GM23248 (cell line): ENCODE measurements at regions not wholly inside any gene's neighbourhood (a gene's known extent, or its start where the extent isn't known, plus 50 kb on each side); places are given as distances from the start of the nearest gene placed in this dataset.

Source experiments
- DNase-seq: peaks from one replicate; pipeline ENCODE4 v3.0.0-alpha.2; 2015
- H2AFZ ChIP-seq: fragments of 200-600 bp; sonication (generic); 2 replicates; pipeline ENCODE4 v1.6.1; 2016; ENCODE audit warnings: antibody characterized with exemption
- H3F3A ChIP-seq: fragments of 200-600 bp; sonication (generic); 2 replicates; pipeline ENCODE4 v1.6.1; 2016; ENCODE audit warnings: mild to moderate bottlenecking, antibody characterized with exemption, mixed run types; ENCODE audit not compliant: insufficient read depth
- H3K27ac ChIP-seq: fragments of 200-600 bp; sonication (generic); 2 replicates; pipeline ENCODE4 v1.5.1; 2016; ENCODE audit warnings: mild to moderate bottlenecking
- H3K27me3 ChIP-seq: fragments of 200-600 bp; sonication (generic); replicated peaks from 2 replicates; pipeline ENCODE4 v1.6.1; 2016; ENCODE audit warnings: mild to moderate bottlenecking; ENCODE audit not compliant: insufficient read depth
- H3K36me3 ChIP-seq: fragments of 200-600 bp; sonication (generic); 2 replicates; pipeline ENCODE4 v1.6.1; 2016; ENCODE audit warnings: low read depth, mild to moderate bottlenecking
- H3K4me1 ChIP-seq: fragments of 200-600 bp; sonication (generic); 2 replicates; pipeline ENCODE4 v1.6.1; 2016; ENCODE audit warnings: mild to moderate bottlenecking; ENCODE audit not compliant: insufficient read depth
- H3K4me2 ChIP-seq: fragments of 200-600 bp; sonication (generic); one replicate; pipeline ENCODE4 v1.6.1; 2016; ENCODE audit warnings: mild to moderate bottlenecking; ENCODE audit not compliant: unreplicated experiment
- H3K4me3 ChIP-seq: fragments of 200-600 bp; sonication (generic); 2 replicates; pipeline ENCODE4 v1.5.1; 2016; ENCODE audit warnings: mild to moderate bottlenecking
- H3K79me2 ChIP-seq: fragments of 200-600 bp; sonication (generic); 2 replicates; pipeline ENCODE4 v1.6.1; 2016; ENCODE audit warnings: mild to moderate bottlenecking; ENCODE audit not compliant: insufficient read depth
- H3K9ac ChIP-seq: fragments of 200-600 bp; sonication (generic); 2 replicates; pipeline ENCODE4 v1.6.1; 2016; ENCODE audit warnings: mild to moderate bottlenecking
- H3K9me2 ChIP-seq: fragments of 200-600 bp; sonication (generic); 2 replicates; pipeline ENCODE4 v1.6.1; 2016; ENCODE audit warnings: mixed run types, mild to moderate bottlenecking, moderate library complexity; ENCODE audit not compliant: insufficient read depth
- H3K9me3 ChIP-seq: fragments of 200-600 bp; sonication (generic); one replicate; pipeline ENCODE4 v1.6.1; 2017; ENCODE audit warnings: low read depth
- H4K20me1 ChIP-seq: fragments of 200-600 bp; sonication (generic); 2 replicates; pipeline ENCODE4 v1.6.0; 2016; ENCODE audit not compliant: insufficient read depth
- EZH2 ChIP-seq: fragments of 200-600 bp; sonication (generic); IDR thresholded peaks from 2 replicates; pipeline ENCODE4 v1.6.1; 2018; ENCODE audit warnings: antibody characterized with exemption, mild to moderate bottlenecking; ENCODE audit not compliant: insufficient read depth, poor library complexity, severe bottlenecking
- EZH2phosphoT487 ChIP-seq: fragments of 200-600 bp; sonication (generic); IDR thresholded peaks from 2 replicates; pipeline ENCODE4 v1.6.1; 2018; ENCODE audit warnings: antibody characterized with exemption, moderate library complexity, mild to moderate bottlenecking, low read depth; ENCODE audit not compliant: insufficient read depth
- WGBS, 2 experiments: methylation state at CpG; one replicate each; pipeline ENCODE4 v1.1.6; 2015 to 2017; ENCODE audit warnings: low lambda C conversion rate in 2 of 2, low coverage in 1 of 2; ENCODE audit errors: missing lambda C conversion rate in 2 of 2; 5-methylcytosine and 5-hydroxymethylcytosine counted together
- in situ Hi-C: fragments of 300-500 bp; cut with MboI; formaldehyde crosslinking; loops from 2 replicates; pipeline ENCODE4 v1.15.0; 2020

DNA sequence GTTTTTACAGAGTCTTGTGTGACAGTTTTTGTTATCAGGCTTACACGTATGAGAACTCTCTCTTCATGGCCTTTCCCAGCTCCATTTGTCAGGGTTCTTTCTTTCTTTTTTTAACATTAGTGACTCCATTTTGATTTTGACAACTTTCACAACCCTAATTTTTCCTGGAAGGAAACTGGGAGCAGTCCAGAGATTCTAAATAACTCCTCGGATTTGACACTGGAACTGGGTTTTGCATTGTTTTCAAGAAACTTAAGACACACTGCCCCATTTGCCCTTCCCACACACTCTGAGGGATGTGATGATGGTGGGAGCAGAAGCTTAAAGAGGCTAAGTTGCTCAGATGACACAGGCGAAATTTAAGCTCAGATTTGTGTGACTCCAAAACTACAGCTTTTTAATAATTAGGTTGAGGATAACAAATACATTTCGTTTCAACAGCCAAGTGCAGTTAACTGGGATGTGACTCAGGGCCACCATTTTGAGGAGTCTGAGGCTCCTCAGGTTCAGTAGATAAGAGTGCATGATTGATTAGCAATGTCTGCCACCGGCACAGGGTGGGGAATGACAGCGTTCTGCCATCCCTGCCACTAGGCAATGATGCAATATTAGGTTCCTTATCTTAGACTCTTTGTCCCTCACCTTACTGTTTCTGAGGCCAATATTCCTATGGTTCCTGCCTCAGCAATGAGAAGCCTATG is 95.1 kb upstream of the ATP1A1 start:
- peaks cover 9% of the 10 kb centered on the region; the same call in 1 of the 2 replicates for H3K27me3 ChIP-seq
- no peaks in the 10 kb centered on the region for H3K79me2 ChIP-seq
- H3K4me1 ChIP-seq, result no peaks in the 10 kb centered on the region
- H2AFZ ChIP-seq, result no peak overlapping the region
- no peak for DNase-seq
- H4K20me1 ChIP-seq, result no peaks in the 10 kb centered on the region
- no peak for TF ChIP-seq EZH2
- no peak for TF ChIP-seq EZH2phosphoT487
- H3K9me3 ChIP-seq, result no peaks in the 10 kb centered on the region
- no peak overlapping the region for H3K9ac ChIP-seq
- no peaks in the 10 kb centered on the region for H3K9me2 ChIP-seq
- H3K4me2 ChIP-seq, result no peak overlapping the region
- no peaks in the 10 kb centered on the region for H3K36me3 ChIP-seq
- no peaks in the 10 kb centered on the region for H3F3A ChIP-seq
- WGBS, 2 experiments, result 51 to 54% methylated on average over 6 of the region's 6 CpGs
- H3K4me3 ChIP-seq, result no peak overlapping the region
- in situ Hi-C loops, result no loop called here
- no peak overlapping the region for H3K27ac ChIP-seq

DNA sequence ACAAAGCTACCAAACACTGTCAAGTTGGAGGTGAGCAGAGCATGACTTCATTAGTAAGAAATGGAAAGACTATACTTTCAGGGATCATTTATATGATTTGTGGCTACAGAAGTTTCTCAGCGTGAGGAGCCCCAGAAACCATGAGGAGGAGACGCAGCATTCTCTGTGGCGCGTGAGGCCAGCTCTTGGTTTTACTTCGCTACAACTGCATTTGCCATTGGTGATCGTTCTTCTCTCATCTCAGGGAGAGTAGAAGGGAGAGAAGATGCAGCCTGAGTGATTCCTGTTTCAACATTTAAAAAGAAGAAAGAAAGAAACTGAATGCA is 94.5 kb upstream of the ATP1A1 start:
- H3K27me3 ChIP-seq, result peaks cover 9% of the 10 kb centered on the region; the same call in 1 of the 2 replicates
- no peaks in the 10 kb centered on the region for H3K4me1 ChIP-seq
- WGBS, 2 experiments, result 66 to 72% methylated on average over 6 of the region's 6 CpGs
- no peaks in the 10 kb centered on the region for H3K36me3 ChIP-seq
- no peak overlapping the region for H3K4me2 ChIP-seq
- H3K9me3 ChIP-seq, result no peaks in the 10 kb centered on the region
- DNase-seq, result no peak
- no peak overlapping the region for H3K9ac ChIP-seq
- TF ChIP-seq EZH2 (no peak), EZH2phosphoT487 (no peak)
- in situ Hi-C loops, result no loop called here
- no peak overlapping the region; the same call in 1 of the 2 replicates for H2AFZ ChIP-seq
- H3K9me2 ChIP-seq, result no peaks in the 10 kb centered on the region
- H3F3A ChIP-seq, result no peaks in the 10 kb centered on the region
- no peaks in the 10 kb centered on the region for H4K20me1 ChIP-seq
- no peak overlapping the region for H3K4me3 ChIP-seq
- no peaks in the 10 kb centered on the region for H3K79me2 ChIP-seq
- H3K27ac ChIP-seq, result no peak overlapping the region

DNA sequence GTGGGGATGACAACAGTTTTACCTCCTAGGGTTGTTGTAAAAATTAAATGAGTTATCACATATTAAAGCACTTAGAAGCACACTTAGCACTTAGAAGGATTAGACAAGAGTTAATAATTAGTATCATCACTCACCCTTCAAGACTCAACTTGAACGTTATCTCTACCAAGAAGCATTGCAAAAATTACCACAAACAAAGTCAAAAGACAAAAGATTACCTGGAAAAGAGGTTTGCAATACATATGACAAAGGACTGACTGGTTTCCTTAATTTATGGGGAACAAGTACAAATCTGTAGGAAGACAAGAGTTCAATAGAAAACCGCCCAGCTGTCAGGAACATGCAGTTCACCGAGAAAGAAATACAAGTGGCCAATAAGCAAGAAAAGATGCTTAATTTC is 93.3 kb upstream of the ATP1A1 start:
- H3K27ac ChIP-seq, result no peak overlapping the region
- no peaks in the 10 kb centered on the region for H3K36me3 ChIP-seq
- no peaks in the 10 kb centered on the region for H3F3A ChIP-seq
- WGBS, 2 experiments, result 46 to 67% methylated on average over 3 of the region's 3 CpGs
- no peaks in the 10 kb centered on the region for H3K79me2 ChIP-seq
- H4K20me1 ChIP-seq, result no peaks in the 10 kb centered on the region
- no peaks in the 10 kb centered on the region for H3K9me3 ChIP-seq
- TF ChIP-seq EZH2, result no peak
- TF ChIP-seq EZH2phosphoT487, result no peak
- in situ Hi-C loops, result no loop called here
- no peak overlapping the region for H2AFZ ChIP-seq
- H3K27me3 ChIP-seq, result peaks cover 9% of the 10 kb centered on the region; the same call in 1 of the 2 replicates
- no peaks in the 10 kb centered on the region for H3K4me1 ChIP-seq
- H3K4me2 ChIP-seq, result no peak overlapping the region
- no peak for DNase-seq
- H3K9ac ChIP-seq, result no peak overlapping the region
- no peaks in the 10 kb centered on the region for H3K9me2 ChIP-seq
- no peak overlapping the region for H3K4me3 ChIP-seq

DNA sequence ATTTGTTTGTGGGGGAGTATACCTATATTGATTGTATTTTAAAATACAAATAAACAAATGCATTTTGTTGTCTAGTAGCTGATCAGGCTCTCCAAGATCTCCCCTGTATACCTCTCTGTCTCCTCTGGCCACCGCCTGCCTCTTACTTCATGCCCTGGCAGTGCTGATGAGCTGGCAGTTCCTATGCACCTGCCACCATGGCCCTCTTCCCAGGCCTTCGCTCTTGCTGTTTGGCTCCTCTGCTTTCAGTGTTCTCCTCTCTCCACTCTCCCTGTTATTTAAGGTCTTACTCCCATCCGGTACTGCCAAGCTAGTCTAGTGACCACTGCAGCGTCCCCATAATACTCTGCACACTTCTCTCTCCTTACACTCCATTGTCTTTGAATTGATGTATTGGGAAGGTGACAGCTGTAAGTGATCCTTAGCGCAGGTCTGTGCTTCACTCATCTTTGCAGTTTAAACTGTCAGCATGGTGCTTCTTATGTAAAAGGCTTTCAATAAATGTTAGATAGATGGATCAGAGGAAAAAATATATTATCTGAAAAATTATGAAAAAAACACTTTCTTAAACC is 88.1 kb upstream of the ATP1A1 start:
- TF ChIP-seq EZH2 (no peak), EZH2phosphoT487 (no peak)
- in situ Hi-C loops, result no loop called here
- Histone ChIP-seq H3K9me2 (no peaks in the 10 kb centered on the region), H4K20me1 (no peaks in the 10 kb centered on the region), H3K4me2 (no peak overlapping the region), H2AFZ (no peak overlapping the region), H3F3A (peaks cover 6% of the 10 kb centered on the region; the same call in 1 of the 2 replicates), H3K36me3 (no peaks in the 10 kb centered on the region), H3K4me1 (peaks cover 9% of the 10 kb centered on the region), H3K4me3 (no peak overlapping the region), H3K27ac (no peak overlapping the region), H3K27me3 (peaks cover 6% of the 10 kb centered on the region; the same call in 1 of the 2 replicates), H3K9me3 (no peaks in the 10 kb centered on the region), H3K9ac (no peak overlapping the region), H3K79me2 (no peaks in the 10 kb centered on the region)
- no peak for DNase-seq
- 73 to 80% methylated on average over 5 of the region's 5 CpGs for WGBS, 2 experiments
